Superior temporal gyrus (tissue), 1 donor: ENCODE measurements at regions not wholly inside any gene's neighbourhood (a gene's known extent, or its start where the extent isn't known, plus 50 kb on each side); places are given as distances from the start of the nearest gene placed in this dataset.

Source experiments
- DNase-seq: peaks from one replicate; pipeline ENCODE4 v3.0.0-alpha.2; 2016; ENCODE audit errors: extremely low spot score

DNA sequence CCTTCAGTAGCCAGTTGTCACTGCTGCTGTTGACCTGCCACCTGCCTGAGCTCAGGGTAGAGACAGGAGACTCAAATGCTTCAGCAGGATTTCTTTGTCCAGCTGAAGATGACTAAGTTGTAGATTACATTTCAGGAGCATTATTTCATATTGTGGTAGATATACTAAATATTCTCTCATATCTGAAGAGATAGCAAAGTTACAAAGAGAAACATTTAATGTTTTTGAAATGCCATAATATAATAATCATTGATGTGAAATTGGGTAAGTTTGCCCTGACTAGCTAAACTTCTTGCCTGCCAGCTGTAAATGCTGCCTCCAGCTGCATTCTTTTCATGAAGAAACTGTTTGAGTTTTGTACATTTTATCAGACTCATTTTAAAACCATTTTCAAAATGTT is 247.6 kb upstream of the CNKSR2 start:
- no peak for DNase-seq

GRCh38 chrX:21131346-21131745 is 242.9 kb upstream of the CNKSR2 start:
- DNase-seq, result no peak

DNA sequence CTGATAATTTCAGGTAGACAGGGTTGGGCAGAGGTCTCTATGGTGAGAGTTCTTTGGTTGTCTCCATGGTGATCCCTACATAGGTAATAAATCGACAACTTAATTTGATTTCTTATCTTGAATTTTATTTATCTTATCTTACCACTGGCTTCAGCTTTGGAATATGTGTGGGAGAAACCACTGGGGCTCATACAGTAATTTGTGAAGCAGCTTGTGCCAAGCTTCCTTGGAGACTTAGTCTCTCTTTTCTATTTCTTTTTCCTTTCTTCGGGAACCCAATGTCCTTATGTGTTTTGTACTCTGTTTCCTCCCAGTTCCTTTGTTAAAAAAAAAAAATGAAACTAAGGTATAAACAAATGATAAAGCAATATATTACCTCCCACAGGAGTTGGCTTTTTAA is 242.4 kb upstream of the CNKSR2 start:
- DNase-seq, result no peak

DNA sequence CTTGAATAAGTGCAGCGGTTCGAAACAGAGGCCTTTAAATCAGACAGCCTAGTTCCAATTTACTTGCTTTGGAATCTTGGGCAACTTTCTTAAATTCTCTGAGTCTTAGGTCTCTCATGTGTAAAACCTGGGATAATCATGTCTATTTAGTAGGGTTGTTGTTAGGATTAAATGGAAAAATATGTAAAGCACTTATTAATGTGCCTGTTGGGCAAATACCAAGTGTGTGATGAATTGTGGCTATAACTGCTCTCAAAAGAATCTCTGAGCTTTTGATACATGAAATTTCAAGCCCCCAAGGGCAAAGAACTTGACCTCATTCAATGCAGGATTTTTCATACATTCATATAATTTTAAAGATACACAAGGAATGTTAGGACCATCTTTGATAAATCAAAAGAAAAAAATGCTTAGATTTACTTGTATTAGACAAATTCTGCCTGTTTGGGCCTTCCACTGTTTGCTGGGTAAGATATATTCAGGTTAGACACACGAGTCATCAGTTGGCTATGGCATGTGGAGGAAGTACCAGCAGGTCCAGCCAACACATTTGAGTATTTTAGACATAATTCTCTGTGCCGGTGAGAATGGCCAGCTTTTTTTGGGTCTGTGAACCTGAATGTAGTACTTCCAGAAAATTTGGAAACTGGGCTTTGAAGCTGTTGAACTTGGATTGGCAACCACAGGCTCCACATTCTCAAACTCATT is 241.4 kb upstream of the CNKSR2 start:
- no peak for DNase-seq

DNA sequence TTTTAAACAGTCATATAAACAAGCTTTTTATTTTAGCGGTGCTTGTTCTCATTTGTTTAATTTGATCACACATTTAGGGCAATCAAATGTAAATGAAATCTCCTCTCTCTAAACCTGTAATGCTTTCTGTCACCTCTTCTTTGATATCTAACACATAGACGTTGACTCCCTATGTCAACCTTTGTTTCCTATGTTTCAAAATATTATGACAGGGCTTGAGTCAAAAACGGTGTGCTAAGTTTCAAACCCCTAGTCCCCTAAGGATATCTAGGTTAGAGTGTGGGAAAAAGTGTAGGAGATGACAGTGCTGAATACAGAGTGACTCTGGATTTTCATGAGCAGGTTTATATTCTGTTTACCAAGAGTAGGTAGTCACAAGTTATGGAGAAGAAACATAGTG is 224.0 kb upstream of the CNKSR2 start:
- DNase-seq, result no peak

- DNase-seq, result no peak
These were observed 223.2 kb upstream of the CNKSR2 start for GRCh38 chrX:21151051-21151450.

- no peak for DNase-seq
These were observed 221.2 kb upstream of the CNKSR2 start for GRCh38 chrX:21153033-21153432.

DNA sequence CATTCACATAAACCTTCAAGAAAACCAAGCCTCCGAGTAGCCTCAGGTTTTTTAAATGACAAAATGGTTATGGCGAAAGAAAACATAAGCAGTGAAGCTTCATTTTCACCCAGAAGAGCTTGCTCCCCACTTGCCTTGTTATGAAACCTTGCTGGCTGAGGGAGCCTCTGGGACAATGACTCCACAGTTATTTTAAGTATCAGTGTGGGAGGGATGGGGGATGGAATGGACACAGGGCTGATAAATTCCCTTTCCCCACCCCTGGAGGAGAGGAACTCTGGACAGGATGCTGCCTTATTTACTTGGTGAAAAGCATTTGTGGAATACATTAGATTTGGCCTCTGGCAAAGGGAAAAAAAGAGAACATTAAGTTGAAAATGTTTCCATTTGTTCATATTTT is 220.7 kb upstream of the CNKSR2 start:
- no peak for DNase-seq

GRCh38 chrX:21155916-21156315 is 218.3 kb upstream of the CNKSR2 start:
- DNase-seq, result no peak

- no peak for DNase-seq
These were observed 217.6 kb upstream of the CNKSR2 start for GRCh38 chrX:21156632-21157031.

GRCh38 chrX:21158678-21159077 is 215.5 kb upstream of the CNKSR2 start:
- DNase-seq, result no peak

GRCh38 chrX:21166272-21166982 is 207.8 kb upstream of the CNKSR2 start:
- no peak for DNase-seq

GRCh38 chrX:21167011-21167410 is 207.2 kb upstream of the CNKSR2 start:
- no peak for DNase-seq

DNA sequence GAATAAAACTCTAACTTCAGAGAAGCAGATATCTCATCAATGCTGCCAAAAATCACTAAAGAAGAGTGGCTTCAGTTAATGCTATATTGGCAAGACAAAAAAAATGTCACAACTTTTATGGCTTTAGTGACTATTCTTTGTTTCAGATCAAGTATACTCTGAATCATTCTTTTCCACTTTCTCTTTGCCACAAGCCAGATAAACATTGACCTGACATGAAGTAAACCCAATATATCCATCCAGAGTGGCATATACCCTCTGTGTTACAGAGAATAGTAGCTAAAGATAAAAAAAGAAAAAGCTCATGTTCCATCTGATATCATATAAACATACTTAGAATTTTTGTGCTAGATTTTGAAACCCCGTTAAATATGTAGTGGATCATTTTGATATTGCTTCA is 206.7 kb upstream of the CNKSR2 start:
- DNase-seq, result no peak

DNA sequence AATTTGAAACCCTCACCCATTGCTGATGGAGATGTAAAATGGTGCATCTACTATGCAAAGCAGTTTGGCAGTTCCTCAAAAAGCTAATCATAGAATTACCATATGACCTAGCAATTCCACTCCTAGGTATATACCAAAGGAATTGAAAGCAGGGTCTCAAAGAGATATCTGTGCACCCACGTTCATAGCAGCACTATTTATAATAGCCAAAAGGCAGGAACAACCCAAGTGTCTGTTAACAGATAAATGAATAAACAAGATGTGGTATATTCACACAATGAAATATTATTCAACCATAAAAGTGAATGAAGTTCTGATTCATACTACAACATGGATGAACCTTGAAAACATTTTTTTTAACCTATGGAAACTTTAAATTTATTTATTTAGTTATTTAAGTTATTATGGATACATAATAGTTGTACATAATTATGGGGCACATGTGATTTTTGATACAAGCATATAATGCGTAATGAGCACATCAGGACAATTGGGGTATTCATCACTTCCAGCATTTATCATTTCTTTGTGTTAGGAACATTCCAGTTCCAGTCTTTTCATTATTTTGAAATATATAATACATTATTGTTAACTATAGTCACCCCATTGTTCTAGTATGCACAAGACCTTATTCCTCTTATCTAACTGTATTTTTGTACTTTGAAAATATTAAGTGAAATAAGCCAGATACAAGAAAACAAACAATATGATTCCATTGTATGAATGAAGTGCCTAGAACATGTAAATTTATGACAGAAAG is 205.6 kb upstream of the CNKSR2 start:
- no peak for DNase-seq

- no peak for DNase-seq
These were observed 203.0 kb upstream of the CNKSR2 start for GRCh38 chrX:21171181-21171580.

DNA sequence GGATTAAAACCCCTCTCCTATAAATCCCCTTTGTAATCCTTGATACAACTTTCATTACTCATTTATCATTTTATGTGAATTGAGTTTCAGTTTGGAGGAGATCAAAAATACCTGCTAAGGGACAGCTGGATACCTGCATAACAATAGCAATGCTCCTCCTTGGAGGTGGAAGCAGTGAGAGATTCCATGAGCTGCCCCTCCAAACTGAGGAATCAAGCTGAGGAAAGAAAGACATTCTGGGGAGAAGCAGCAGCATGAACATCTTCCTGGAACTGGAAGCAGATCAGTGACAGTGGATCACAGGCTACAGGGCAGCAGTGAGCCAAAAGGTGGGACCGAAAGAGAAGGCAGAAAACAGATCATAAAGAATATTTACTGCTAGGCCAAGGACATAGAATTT is 199.8 kb upstream of the CNKSR2 start:
- DNase-seq, result no peak

- no peak for DNase-seq
These were observed 197.2 kb upstream of the CNKSR2 start for GRCh38 chrX:21176921-21177571.

DNA sequence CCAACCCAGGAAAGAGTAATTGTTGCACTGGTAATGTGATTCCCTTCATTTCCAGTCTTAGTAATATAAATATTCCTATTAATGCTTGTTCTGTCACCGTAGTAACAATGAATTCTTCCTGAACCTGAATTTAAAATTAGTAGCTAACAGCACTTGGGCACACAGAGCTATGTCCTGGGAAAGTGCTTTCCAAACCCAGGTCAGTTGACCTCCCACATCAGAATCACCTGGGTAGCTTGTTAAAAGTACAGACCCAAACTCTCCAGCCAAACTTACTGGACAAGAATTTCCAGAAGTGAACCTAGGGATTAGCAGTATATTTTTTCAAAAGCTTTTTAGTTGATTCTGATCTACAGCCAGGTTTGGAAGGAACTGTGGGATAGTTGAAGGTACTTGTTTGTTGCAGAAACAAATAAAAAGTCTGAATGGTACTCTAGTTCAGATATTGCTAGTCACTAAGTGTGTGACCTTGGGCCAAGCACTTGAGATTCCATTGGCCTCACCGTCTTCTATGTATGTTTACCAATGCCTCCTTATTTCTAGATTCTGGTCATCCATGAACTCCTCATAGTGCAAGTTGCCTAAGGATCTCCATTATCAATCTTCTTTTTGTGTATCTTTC is 192.9 kb upstream of the CNKSR2 start:
- DNase-seq, result no peak

DNA sequence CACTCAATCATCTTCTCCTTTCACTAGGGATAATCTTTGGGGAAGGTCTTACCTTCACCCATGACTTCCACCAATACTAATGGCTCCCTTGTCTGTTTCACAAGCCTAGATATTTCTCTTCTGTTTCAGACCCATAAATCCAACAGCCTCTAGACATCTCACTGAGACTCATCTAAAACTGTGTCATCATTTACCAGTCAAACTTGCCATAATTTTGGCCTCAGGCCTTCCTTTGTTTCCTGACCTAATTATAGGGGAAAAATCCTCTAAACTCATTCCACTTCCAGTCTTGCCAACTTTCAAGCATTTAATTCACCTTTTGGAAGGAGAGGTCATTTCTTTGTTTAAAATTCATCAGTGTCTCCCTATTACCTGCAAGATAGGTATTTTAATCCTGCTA is 181.0 kb upstream of the CNKSR2 start:
- no peak for DNase-seq

DNA sequence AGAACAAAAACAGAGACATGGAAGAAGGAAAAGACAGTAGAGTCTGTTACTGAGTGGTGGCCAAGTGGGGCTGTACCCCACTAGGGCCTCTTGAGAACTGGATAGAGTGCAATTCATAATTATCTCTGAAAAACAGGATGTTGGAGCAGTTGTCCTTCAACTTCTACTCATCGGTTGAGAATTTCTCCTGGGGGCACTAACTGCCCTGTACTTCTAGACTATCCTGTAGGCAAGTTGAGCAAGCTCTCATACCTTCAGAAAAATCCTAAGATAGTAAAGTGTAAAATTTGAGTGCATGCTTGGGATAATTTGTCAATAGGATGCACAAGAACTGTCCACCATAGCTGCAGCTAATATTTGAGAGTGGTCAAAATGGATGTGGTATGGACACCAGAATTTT is 179.7 kb upstream of the CNKSR2 start:
- no peak for DNase-seq

DNA sequence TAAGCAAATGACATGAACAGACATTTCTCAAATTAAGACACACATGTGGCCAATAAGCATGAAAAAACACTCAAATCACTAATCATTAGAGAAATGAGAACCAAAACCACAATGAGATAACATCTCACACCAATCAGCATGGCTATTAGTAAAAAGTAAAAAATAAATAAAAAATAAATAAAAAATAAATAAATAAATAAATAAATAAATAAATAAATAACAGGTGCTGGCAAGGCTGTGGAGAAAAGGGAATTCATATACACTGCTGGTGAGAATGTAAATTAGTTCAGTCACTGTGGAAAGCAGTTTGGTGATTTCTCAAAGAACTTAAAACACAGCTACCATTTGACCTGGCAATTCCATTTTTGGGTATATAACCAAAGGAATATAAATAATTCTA is 167.1 kb upstream of the CNKSR2 start:
- no peak for DNase-seq
